ENCODE measurements at regions not wholly inside any gene's neighbourhood (a gene's known extent, or its start where the extent isn't known, plus 50 kb on each side); places are given as distances from the start of the nearest gene placed in this dataset.

- BruUV-seq (replicated peaks), result no TSS peak
Observed at GRCh38 chr5:20528471-20528870, 540.5 kb upstream of the CDH18 start.

DNA sequence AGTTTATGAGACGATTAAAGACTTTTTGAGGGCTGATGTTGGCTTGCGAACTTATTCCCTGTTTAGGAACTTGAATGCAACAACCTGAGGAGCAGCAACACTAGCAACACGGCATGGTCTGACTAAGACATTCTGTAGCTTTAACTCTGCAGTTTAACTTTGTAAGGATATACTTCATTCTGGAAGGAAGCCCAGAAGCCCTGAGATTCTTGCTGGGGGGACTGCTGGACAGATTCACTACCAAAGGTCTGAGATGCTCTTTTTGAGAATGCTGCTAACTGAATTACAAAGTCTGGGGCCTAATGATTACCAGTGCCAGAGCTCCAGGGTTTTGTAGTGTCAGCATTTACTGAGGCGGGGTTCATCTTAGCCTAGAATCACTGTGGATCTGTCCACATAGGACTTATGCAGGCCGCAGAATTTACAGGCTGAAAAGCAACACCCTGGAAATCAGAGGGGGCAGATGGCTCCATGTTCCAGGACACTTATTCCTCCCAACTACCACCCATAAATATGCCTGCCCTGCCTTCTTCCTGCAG is 537.1 kb upstream of the CDH18 start:
- Histone ChIP-seq H3K36me3 (replicated peaks in 1 of 2; ENCODE audit: control insufficient read depth in 1 of 2, insufficient read depth in 2 of 2, low read length in 2 of 2) (no peaks in the 10 kb centered on the region), H3K4me1 (ENCODE audit: insufficient read depth, low read length) (no peaks in the 10 kb centered on the region), H4K20me1 (ENCODE audit: insufficient read depth, low read length) (no peaks in the 10 kb centered on the region), H3K9me3 (ENCODE audit: low read length) (no peaks in the 10 kb centered on the region), H3K27me3 (ENCODE audit: control insufficient read depth in 1 of 2, insufficient read depth in 2 of 2, low read length in 2 of 2) (no peaks in the 10 kb centered on the region), H3K9ac (ENCODE audit: insufficient read depth, low read depth, low read length) (no peak overlapping the region), H3K4me2 (ENCODE audit: low read depth, low read length) (no peak overlapping the region), H3K4me3 (replicated peaks in 1 of 3; ENCODE audit: insufficient read depth in 1 of 3, low read depth in 2 of 3, low read length in 3 of 3) (no peak overlapping the region), H2AFZ (ENCODE audit: low read length) (no peak overlapping the region), H3K27ac (ENCODE audit: extremely low read length, insufficient read depth, low read length) (no peak overlapping the region), H3K79me2 (ENCODE audit: insufficient read depth, low read length) (no peaks in the 10 kb centered on the region)
- in situ Hi-C loops (cut with HindIII; ENCODE audit: extremely low pct_ligation_motif_present, low pct_unique_long_range_greater_than_20kb) (no loop called here), intact Hi-C loops (cut with micrococcal nuclease; ENCODE audit: unreplicated experiment) (no loop called here)
- ChIA-PET POLR2A (no interaction called here), CTCF (ENCODE audit: low intra/inter-chr PET ratio, low total read pairs) (no interaction called here)
- BruUV-seq (replicated peaks), result no TSS peak
- no peak for DNase-seq (ENCODE audit: low spot score)
- FAIRE-seq, result no peak
- ATAC-seq, result no peak
- 10% methylated on average over 5 of the region's 5 CpGs for WGBS (ENCODE audit: low lambda C conversion rate)
- TF ChIP-seq RAD21 (CRISPR knock-in tag; IDR thresholded peaks at IDR 0.05), result no peak
- TF ChIP-seq MAFK (conservative IDR thresholded peaks at IDR 0.05 in 1 of 2, IDR thresholded peaks at IDR 0.05 in 1 of 2; ENCODE audit: low read length in 2 of 2), result peak; percentile 79 to 89
- TF ChIP-seq, protein P1, sequence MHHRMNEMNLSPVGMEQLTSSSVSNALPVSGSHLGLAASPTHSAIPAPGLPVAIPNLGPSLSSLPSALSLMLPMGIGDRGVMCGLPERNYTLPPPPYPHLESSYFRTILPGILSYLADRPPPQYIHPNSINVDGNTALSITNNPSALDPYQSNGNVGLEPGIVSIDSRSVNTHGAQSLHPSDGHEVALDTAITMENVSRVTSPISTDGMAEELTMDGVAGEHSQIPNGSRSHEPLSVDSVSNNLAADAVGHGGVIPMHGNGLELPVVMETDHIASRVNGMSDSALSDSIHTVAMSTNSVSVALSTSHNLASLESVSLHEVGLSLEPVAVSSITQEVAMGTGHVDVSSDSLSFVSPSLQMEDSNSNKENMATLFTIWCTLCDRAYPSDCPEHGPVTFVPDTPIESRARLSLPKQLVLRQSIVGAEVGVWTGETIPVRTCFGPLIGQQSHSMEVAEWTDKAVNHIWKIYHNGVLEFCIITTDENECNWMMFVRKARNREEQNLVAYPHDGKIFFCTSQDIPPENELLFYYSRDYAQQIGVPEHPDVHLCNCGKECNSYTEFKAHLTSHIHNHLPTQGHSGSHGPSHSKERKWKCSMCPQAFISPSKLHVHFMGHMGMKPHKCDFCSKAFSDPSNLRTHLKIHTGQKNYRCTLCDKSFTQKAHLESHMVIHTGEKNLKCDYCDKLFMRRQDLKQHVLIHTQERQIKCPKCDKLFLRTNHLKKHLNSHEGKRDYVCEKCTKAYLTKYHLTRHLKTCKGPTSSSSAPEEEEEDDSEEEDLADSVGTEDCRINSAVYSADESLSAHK (CRISPR knock-in tag; IDR thresholded peaks at IDR 0.05; ENCODE audit: borderline replicate concordance), result no peak
- TF ChIP-seq MAFF (IDR thresholded peaks at IDR 0.05; ENCODE audit: low read depth, low read length), result peak; percentile 82

More at GRCh38 chr5:20528471-20528870, 540.5 kb upstream of the CDH18 start:
- H3K79me2 ChIP-seq (ENCODE audit: insufficient read depth, low read length), result no peaks in the 10 kb centered on the region
- in situ Hi-C loops (cut with HindIII; ENCODE audit: extremely low pct_ligation_motif_present, low pct_unique_long_range_greater_than_20kb) (no loop called here), intact Hi-C loops (cut with micrococcal nuclease; ENCODE audit: unreplicated experiment) (no loop called here)
- no peak overlapping the region for H3K9ac ChIP-seq (ENCODE audit: insufficient read depth, low read depth, low read length)
- ChIA-PET POLR2A (no interaction called here), CTCF (ENCODE audit: low intra/inter-chr PET ratio, low total read pairs) (no interaction called here)
- H3K4me3 ChIP-seq (replicated peaks in 1 of 3; ENCODE audit: insufficient read depth in 1 of 3, low read depth in 2 of 3, low read length in 3 of 3), result no peak overlapping the region
- no peaks in the 10 kb centered on the region for H3K4me1 ChIP-seq (ENCODE audit: insufficient read depth, low read length)
- 0% methylated on average over 1 of the region's 1 CpG for WGBS (ENCODE audit: low lambda C conversion rate)
- DNase-seq (ENCODE audit: low spot score) (no peak), ATAC-seq (no peak), FAIRE-seq (no peak)
- no peaks in the 10 kb centered on the region for H3K36me3 ChIP-seq (replicated peaks in 1 of 2; ENCODE audit: control insufficient read depth in 1 of 2, insufficient read depth in 2 of 2, low read length in 2 of 2)
- no peak for TF ChIP-seq PLSCR1 (CRISPR knock-in tag; IDR thresholded peaks at IDR 0.05; ENCODE audit: borderline replicate concordance)
- no peaks in the 10 kb centered on the region for H4K20me1 ChIP-seq (ENCODE audit: insufficient read depth, low read length)
- H3K4me2 ChIP-seq (ENCODE audit: low read depth, low read length), result no peak overlapping the region
- no peak overlapping the region for H2AFZ ChIP-seq (ENCODE audit: low read length)
- no peak overlapping the region for H3K27ac ChIP-seq (ENCODE audit: extremely low read length, insufficient read depth, low read length)
- no peaks in the 10 kb centered on the region for H3K9me3 ChIP-seq (ENCODE audit: low read length)
- H3K27me3 ChIP-seq (ENCODE audit: control insufficient read depth in 1 of 2, insufficient read depth in 2 of 2, low read length in 2 of 2), result no peaks in the 10 kb centered on the region
